ENCODE measurements at regions not wholly inside any gene's neighbourhood (a gene's known extent, or its start where the extent isn't known, plus 50 kb on each side); places are given as distances from the start of the nearest gene placed in this dataset.

- H3K4me1 ChIP-seq (ENCODE audit: control insufficient read depth, insufficient read depth, low read length): peaks cover 10% of the 10 kb centered on the region; the same call in 1 of the 2 replicates
- no peak overlapping the region for H3K9ac ChIP-seq (ENCODE audit: low read depth, low read length)
These were observed 580.3 kb upstream of the CADM1 start for GRCh38 chr11:116084511-116084910.

GRCh38 chr11:116082256-116082655, 578.0 kb upstream of the CADM1 start:
- Histone ChIP-seq H3K9ac (ENCODE audit: low read depth, low read length) (no peak overlapping the region), H3K4me3 (ENCODE audit: low read depth, low read length) (no peak overlapping the region), H3K4me1 (ENCODE audit: control insufficient read depth, insufficient read depth, low read length) (peaks cover 13% of the 10 kb centered on the region; the same call in 1 of the 2 replicates), H3K36me3 (ENCODE audit: control insufficient read depth, insufficient read depth, low read length) (no peaks in the 10 kb centered on the region), H3K9me3 (ENCODE audit: control insufficient read depth, insufficient read depth, low read length) (no peaks in the 10 kb centered on the region), H3K27ac (ENCODE audit: low read depth, low read length) (no peak overlapping the region), H3K27me3 (ENCODE audit: control insufficient read depth, insufficient read depth, low read length) (no peaks in the 10 kb centered on the region)

More at GRCh38 chr11:116084511-116084910, 580.3 kb upstream of the CADM1 start:
- Histone ChIP-seq H3K4me3 (ENCODE audit: low read depth, low read length) (no peak overlapping the region), H3K27ac (ENCODE audit: low read depth, low read length) (no peak overlapping the region), H3K36me3 (ENCODE audit: control insufficient read depth, insufficient read depth, low read length) (no peaks in the 10 kb centered on the region), H3K27me3 (ENCODE audit: control insufficient read depth, insufficient read depth, low read length) (no peaks in the 10 kb centered on the region), H3K9me3 (ENCODE audit: control insufficient read depth, insufficient read depth, low read length) (no peaks in the 10 kb centered on the region)

- Histone ChIP-seq H3K36me3 (ENCODE audit: control insufficient read depth, insufficient read depth, low read length) (no peaks in the 10 kb centered on the region), H3K4me1 (ENCODE audit: control insufficient read depth, insufficient read depth, low read length) (peaks cover 4% of the 10 kb centered on the region; the same call in 1 of the 2 replicates), H3K9me3 (ENCODE audit: control insufficient read depth, insufficient read depth, low read length) (no peaks in the 10 kb centered on the region), H3K27me3 (ENCODE audit: control insufficient read depth, insufficient read depth, low read length) (no peaks in the 10 kb centered on the region), H3K4me3 (ENCODE audit: low read depth, low read length) (no peak overlapping the region), H3K9ac (ENCODE audit: low read depth, low read length) (no peak overlapping the region), H3K27ac (ENCODE audit: low read depth, low read length) (no peak overlapping the region)
These were observed 575.4 kb upstream of the CADM1 start for GRCh38 chr11:116079580-116079979.

- Histone ChIP-seq H3K4me3 (ENCODE audit: low read depth, low read length) (no peak overlapping the region), H3K4me1 (ENCODE audit: control insufficient read depth, insufficient read depth, low read length) (peaks cover 12% of the 10 kb centered on the region; the same call in 1 of the 2 replicates), H3K27ac (ENCODE audit: low read depth, low read length) (no peak overlapping the region), H3K9ac (ENCODE audit: low read depth, low read length) (no peak overlapping the region), H3K36me3 (ENCODE audit: control insufficient read depth, insufficient read depth, low read length) (no peaks in the 10 kb centered on the region), H3K27me3 (ENCODE audit: control insufficient read depth, insufficient read depth, low read length) (peaks cover 4% of the 10 kb centered on the region), H3K9me3 (ENCODE audit: control insufficient read depth, insufficient read depth, low read length) (no peaks in the 10 kb centered on the region)
These were observed 573.9 kb upstream of the CADM1 start for GRCh38 chr11:116078101-116078591.

- Histone ChIP-seq H3K9me3 (ENCODE audit: control insufficient read depth, insufficient read depth, low read length) (no peaks in the 10 kb centered on the region), H3K27me3 (ENCODE audit: control insufficient read depth, insufficient read depth, low read length) (peaks cover 12% of the 10 kb centered on the region), H3K9ac (ENCODE audit: low read depth, low read length) (no peak overlapping the region), H3K36me3 (ENCODE audit: control insufficient read depth, insufficient read depth, low read length) (no peaks in the 10 kb centered on the region), H3K4me3 (ENCODE audit: low read depth, low read length) (no peak overlapping the region), H3K4me1 (ENCODE audit: control insufficient read depth, insufficient read depth, low read length) (peaks cover 23% of the 10 kb centered on the region), H3K27ac (ENCODE audit: low read depth, low read length) (no peak overlapping the region)
These were observed 572.9 kb upstream of the CADM1 start for GRCh38 chr11:116077092-116077491.

GRCh38 chr11:116073854-116074837, 569.9 kb upstream of the CADM1 start:
- Histone ChIP-seq H3K27me3 (ENCODE audit: control insufficient read depth, insufficient read depth, low read length) (peaks cover 16% of the 10 kb centered on the region), H3K9ac (ENCODE audit: low read depth, low read length) (no peak overlapping the region), H3K4me1 (ENCODE audit: control insufficient read depth, insufficient read depth, low read length) (peaks cover 28% of the 10 kb centered on the region), H3K36me3 (ENCODE audit: control insufficient read depth, insufficient read depth, low read length) (no peaks in the 10 kb centered on the region), H3K9me3 (ENCODE audit: control insufficient read depth, insufficient read depth, low read length) (no peaks in the 10 kb centered on the region), H3K27ac (ENCODE audit: low read depth, low read length) (no peak overlapping the region), H3K4me3 (ENCODE audit: low read depth, low read length) (no peak overlapping the region)

- Histone ChIP-seq H3K36me3 (ENCODE audit: control insufficient read depth, insufficient read depth, low read length) (no peaks in the 10 kb centered on the region), H3K9me3 (ENCODE audit: control insufficient read depth, insufficient read depth, low read length) (no peaks in the 10 kb centered on the region), H3K27ac (ENCODE audit: low read depth, low read length) (no peak overlapping the region), H3K9ac (ENCODE audit: low read depth, low read length) (no peak overlapping the region), H3K4me1 (ENCODE audit: control insufficient read depth, insufficient read depth, low read length) (peaks cover 25% of the 10 kb centered on the region), H3K4me3 (ENCODE audit: low read depth, low read length) (no peak overlapping the region), H3K27me3 (ENCODE audit: control insufficient read depth, insufficient read depth, low read length) (peaks cover 16% of the 10 kb centered on the region)
These were observed 568.6 kb upstream of the CADM1 start for GRCh38 chr11:116072601-116073410.

- no peak overlapping the region for H3K4me3 ChIP-seq (ENCODE audit: low read depth, low read length)
- H3K9ac ChIP-seq (ENCODE audit: low read depth, low read length): no peak overlapping the region
- no peak overlapping the region for H3K27ac ChIP-seq (ENCODE audit: low read depth, low read length)
- peaks cover 25% of the 10 kb centered on the region for H3K4me1 ChIP-seq (ENCODE audit: control insufficient read depth, insufficient read depth, low read length)
- peaks cover 16% of the 10 kb centered on the region for H3K27me3 ChIP-seq (ENCODE audit: control insufficient read depth, insufficient read depth, low read length)
- H3K36me3 ChIP-seq (ENCODE audit: control insufficient read depth, insufficient read depth, low read length): no peaks in the 10 kb centered on the region
- H3K9me3 ChIP-seq (ENCODE audit: control insufficient read depth, insufficient read depth, low read length): no peaks in the 10 kb centered on the region
These were observed 567.9 kb upstream of the CADM1 start for GRCh38 chr11:116072133-116072532.

GRCh38 chr11:116071241-116071640, 567.0 kb upstream of the CADM1 start:
- no peak overlapping the region for H3K4me3 ChIP-seq (ENCODE audit: low read depth, low read length)
- no peaks in the 10 kb centered on the region for H3K36me3 ChIP-seq (ENCODE audit: control insufficient read depth, insufficient read depth, low read length)
- H3K27me3 ChIP-seq (ENCODE audit: control insufficient read depth, insufficient read depth, low read length): peaks cover 16% of the 10 kb centered on the region
- H3K9me3 ChIP-seq (ENCODE audit: control insufficient read depth, insufficient read depth, low read length): no peaks in the 10 kb centered on the region
- H3K4me1 ChIP-seq (ENCODE audit: control insufficient read depth, insufficient read depth, low read length): peaks cover 25% of the 10 kb centered on the region
- no peak overlapping the region for H3K9ac ChIP-seq (ENCODE audit: low read depth, low read length)
- no peak overlapping the region for H3K27ac ChIP-seq (ENCODE audit: low read depth, low read length)

- no peak overlapping the region for H3K9ac ChIP-seq (ENCODE audit: low read depth, low read length)
- no peaks in the 10 kb centered on the region for H3K9me3 ChIP-seq (ENCODE audit: control insufficient read depth, insufficient read depth, low read length)
- H3K27me3 ChIP-seq (ENCODE audit: control insufficient read depth, insufficient read depth, low read length): peaks cover 16% of the 10 kb centered on the region
- no peaks in the 10 kb centered on the region for H3K36me3 ChIP-seq (ENCODE audit: control insufficient read depth, insufficient read depth, low read length)
- no peak overlapping the region for H3K27ac ChIP-seq (ENCODE audit: low read depth, low read length)
- peaks cover 25% of the 10 kb centered on the region for H3K4me1 ChIP-seq (ENCODE audit: control insufficient read depth, insufficient read depth, low read length)
- no peak overlapping the region for H3K4me3 ChIP-seq (ENCODE audit: low read depth, low read length)
These were observed 566.3 kb upstream of the CADM1 start for GRCh38 chr11:116070520-116070919.
